ENCODE measurements at regions not wholly inside any gene's neighbourhood (a gene's known extent, or its start where the extent isn't known, plus 50 kb on each side); places are given as distances from the start of the nearest gene placed in this dataset.

DNA sequence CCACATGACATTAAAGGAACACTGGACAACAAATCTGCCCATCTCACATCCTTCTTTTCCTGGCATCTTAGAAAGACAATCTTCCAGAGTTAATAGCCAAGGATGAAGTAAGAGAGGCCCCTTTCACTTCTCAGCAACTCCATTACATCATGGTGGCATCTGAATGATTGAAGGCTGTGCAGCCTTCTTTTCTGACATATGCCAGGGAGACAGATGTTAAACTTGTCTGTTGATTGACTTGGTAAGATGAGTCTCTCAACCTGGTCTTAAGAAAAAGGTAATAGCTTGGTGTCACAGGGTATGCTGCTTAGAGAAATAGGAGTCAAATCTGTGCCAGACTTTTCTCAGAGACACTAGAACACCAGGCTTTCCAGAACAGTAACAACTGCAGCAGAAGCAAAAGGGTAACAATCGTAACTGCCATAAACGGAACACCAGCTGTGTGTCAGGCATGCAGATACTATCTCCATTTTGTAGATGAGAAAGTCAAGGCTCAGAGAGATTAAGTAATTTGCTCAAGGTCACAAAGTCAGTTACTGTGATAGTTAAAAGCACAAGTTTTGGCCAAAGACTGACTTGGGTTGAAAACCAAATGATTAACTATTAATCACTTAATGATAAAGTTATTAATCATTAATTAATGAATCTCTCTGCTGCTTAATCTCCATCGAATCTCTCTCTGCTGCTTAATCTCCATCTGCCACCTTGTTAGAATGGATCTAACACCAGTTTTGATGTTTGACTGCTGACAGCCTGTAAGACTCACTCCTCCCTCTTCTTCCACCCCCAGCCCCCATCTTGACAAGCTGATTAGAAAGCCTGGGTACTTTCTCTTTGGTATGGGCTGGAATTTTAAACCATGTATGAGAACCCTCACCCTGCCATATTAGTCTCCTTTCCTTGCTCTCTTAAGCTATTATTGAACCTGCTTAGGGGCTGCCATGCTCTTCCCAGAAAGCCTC, 353.5 kb downstream of the ENC1 start:
- H3K36me3 Mint-ChIP-seq (ENCODE audit: low read depth), result no peaks in the 10 kb centered on the region
- peaks cover 11% of the 10 kb centered on the region for H3K27me3 Mint-ChIP-seq (ENCODE audit: low read depth)
- H3K4me1 Mint-ChIP-seq (ENCODE audit: low read depth), result no peaks in the 10 kb centered on the region
- DNase-seq (ENCODE audit: low spot score), result no peak
- no peak overlapping the region for H3K27ac Mint-ChIP-seq
- no peaks in the 10 kb centered on the region for H3K9me3 Mint-ChIP-seq
- H3K4me3 Mint-ChIP-seq, result no peak overlapping the region

DNA sequence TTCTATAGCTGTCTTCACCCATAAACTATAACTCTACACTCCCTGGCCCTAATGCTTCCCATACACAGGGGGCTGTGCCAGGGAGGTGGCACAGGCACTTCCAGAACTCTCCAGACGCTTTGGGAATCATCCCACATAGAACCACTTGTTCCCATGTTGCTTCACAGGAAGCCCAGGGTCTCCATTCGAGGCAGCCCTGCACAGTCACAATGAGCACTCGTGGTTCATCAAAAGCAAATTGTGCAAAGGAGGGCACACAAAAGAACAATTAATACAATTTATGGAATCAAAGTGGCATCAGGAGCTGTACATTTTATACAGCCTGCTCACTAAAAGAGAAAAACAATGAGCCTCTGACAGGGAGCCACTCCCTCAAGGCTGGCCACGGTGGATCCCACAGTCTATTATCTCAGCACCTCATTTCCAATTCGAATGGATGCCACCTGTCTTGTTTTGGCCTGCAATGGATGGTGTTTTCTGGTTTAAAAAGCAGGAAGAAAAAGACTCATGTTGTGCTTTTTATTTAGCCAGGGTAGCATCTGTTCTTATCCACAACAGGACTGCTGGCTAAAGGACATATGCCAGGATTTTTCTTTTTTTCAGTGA, 354.8 kb downstream of the ENC1 start:
- Mint-ChIP-seq H3K27me3 (ENCODE audit: low read depth) (peaks cover 14% of the 10 kb centered on the region), H3K4me1 (ENCODE audit: low read depth) (no peaks in the 10 kb centered on the region), H3K27ac (no peak overlapping the region), H3K36me3 (ENCODE audit: low read depth) (no peaks in the 10 kb centered on the region), H3K4me3 (no peak overlapping the region), H3K9me3 (no peaks in the 10 kb centered on the region)
- no peak for DNase-seq (ENCODE audit: low spot score)

DNA sequence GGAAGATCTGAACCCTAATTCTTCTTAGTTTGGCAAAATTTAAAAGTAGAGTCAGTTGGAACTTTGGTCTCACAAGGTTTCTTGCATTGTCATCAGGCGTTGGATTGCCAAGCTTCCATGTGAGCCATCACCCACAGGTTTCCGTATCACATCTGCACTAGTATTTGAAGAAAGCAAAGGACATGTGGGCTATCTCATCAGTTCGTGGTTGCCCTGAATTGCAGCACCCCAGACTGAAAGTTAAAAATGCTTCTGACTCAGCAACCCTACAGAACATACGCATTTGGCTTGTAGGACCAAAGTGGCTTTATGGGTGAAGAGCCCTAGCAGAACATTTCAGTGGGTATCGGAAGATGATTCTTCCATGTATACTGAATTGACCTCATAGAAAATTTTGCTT, 358.0 kb downstream of the ENC1 start:
- H3K27ac Mint-ChIP-seq, result no peak overlapping the region
- peaks cover 22% of the 10 kb centered on the region for H3K27me3 Mint-ChIP-seq (ENCODE audit: low read depth)
- H3K36me3 Mint-ChIP-seq (ENCODE audit: low read depth), result no peaks in the 10 kb centered on the region
- no peak for DNase-seq (ENCODE audit: low spot score)
- no peak overlapping the region for H3K4me3 Mint-ChIP-seq
- no peaks in the 10 kb centered on the region for H3K9me3 Mint-ChIP-seq
- no peaks in the 10 kb centered on the region for H3K4me1 Mint-ChIP-seq (ENCODE audit: low read depth)

DNA sequence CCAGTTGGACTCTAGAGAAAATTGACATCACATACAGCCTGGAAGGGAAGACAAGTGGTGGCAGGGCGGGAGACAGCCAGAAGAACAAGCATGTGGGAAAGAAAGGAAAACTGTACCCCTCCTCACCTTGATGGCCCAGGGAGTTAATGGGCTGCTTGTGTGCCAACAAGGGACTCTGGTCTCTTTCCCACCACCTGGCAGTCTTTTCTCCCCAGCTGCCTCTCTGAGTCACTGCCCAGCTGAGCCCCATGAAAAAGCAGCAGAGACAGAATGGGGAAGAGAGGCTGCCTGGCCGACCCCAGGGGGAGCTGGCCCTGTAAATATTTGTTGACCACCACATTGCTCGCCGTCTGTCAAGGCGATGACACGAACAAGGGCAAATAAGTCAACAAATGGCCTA, 359.4 kb downstream of the ENC1 start:
- no peaks in the 10 kb centered on the region for H3K36me3 Mint-ChIP-seq (ENCODE audit: low read depth)
- DNase-seq (ENCODE audit: low spot score), result no peak
- no peaks in the 10 kb centered on the region for H3K9me3 Mint-ChIP-seq
- H3K4me1 Mint-ChIP-seq (ENCODE audit: low read depth), result no peaks in the 10 kb centered on the region
- no peak overlapping the region for H3K4me3 Mint-ChIP-seq
- peaks cover 26% of the 10 kb centered on the region for H3K27me3 Mint-ChIP-seq (ENCODE audit: low read depth)
- no peak overlapping the region for H3K27ac Mint-ChIP-seq

DNA sequence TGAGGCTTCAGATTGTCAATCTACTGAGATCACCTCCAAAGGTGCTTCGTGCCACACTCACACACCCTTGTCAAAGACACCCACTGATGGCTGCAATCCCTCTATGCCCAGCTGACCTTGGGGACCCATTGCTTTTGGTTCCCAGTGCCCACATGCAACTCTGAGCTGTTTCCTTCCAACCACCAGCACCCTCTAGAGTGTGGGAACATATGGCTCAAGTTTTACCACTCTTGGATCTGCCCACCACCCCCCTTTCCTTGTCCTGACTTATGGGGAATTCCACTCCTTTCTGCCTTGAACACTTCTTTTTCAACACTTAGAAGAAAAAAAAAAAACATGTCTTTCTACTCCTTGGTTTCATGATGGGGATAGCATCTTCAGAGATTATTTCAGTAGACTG, 360.2 kb downstream of the ENC1 start:
- no peak for DNase-seq (ENCODE audit: low spot score)
- no peaks in the 10 kb centered on the region for H3K4me1 Mint-ChIP-seq (ENCODE audit: low read depth)
- H3K4me3 Mint-ChIP-seq, result no peak overlapping the region
- no peaks in the 10 kb centered on the region for H3K36me3 Mint-ChIP-seq (ENCODE audit: low read depth)
- no peak overlapping the region for H3K27ac Mint-ChIP-seq
- peaks cover 26% of the 10 kb centered on the region for H3K27me3 Mint-ChIP-seq (ENCODE audit: low read depth)
- H3K9me3 Mint-ChIP-seq, result no peaks in the 10 kb centered on the region

DNA sequence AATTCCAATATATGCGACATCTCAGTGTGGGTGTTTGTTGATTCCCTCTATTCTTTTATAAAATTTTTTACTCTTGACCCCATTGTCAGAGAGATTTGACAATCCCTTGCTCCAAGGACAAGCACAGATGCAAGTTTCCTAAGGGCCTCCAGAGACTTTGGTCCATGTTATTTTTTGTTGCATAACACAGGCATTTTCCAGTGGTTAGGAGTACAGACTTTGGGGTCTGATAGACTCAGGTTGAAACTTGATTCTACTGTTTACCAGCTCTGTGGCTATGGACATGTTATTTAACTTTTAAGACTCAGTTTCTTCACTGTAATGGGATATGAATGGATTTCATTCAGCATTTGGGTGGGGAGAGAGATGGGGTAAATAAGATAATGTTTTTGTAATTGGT, 361.3 kb downstream of the ENC1 start:
- no peak for DNase-seq (ENCODE audit: low spot score)
- H3K36me3 Mint-ChIP-seq (ENCODE audit: low read depth), result no peaks in the 10 kb centered on the region
- no peak overlapping the region for H3K27ac Mint-ChIP-seq
- no peaks in the 10 kb centered on the region for H3K4me1 Mint-ChIP-seq (ENCODE audit: low read depth)
- H3K9me3 Mint-ChIP-seq, result no peaks in the 10 kb centered on the region
- H3K27me3 Mint-ChIP-seq (ENCODE audit: low read depth), result peaks cover 23% of the 10 kb centered on the region
- H3K4me3 Mint-ChIP-seq, result no peak overlapping the region

DNA sequence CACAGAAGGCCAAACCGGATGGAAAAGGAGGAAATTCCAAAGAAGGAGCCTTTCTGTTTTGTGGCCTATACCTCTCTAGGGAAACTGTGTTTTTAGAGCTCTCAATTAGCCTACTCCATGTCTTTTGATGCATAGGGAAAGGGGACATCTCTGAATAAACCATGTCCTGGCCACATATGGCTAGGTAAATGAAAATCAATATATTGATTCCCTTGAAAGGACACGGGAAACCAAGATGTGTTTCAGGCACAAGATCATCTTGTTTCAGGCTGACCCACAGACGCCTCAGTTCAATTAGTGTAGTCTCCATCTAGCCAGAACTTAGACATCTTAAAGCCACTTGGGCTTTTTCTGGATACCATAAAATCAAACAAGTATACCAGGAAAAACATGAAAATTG, 363.1 kb downstream of the ENC1 start:
- Mint-ChIP-seq H3K36me3 (ENCODE audit: low read depth) (no peaks in the 10 kb centered on the region), H3K4me3 (no peak overlapping the region), H3K4me1 (ENCODE audit: low read depth) (no peaks in the 10 kb centered on the region), H3K9me3 (no peaks in the 10 kb centered on the region), H3K27ac (no peak overlapping the region), H3K27me3 (ENCODE audit: low read depth) (peaks cover 24% of the 10 kb centered on the region)
- no peak for DNase-seq (ENCODE audit: low spot score)

DNA sequence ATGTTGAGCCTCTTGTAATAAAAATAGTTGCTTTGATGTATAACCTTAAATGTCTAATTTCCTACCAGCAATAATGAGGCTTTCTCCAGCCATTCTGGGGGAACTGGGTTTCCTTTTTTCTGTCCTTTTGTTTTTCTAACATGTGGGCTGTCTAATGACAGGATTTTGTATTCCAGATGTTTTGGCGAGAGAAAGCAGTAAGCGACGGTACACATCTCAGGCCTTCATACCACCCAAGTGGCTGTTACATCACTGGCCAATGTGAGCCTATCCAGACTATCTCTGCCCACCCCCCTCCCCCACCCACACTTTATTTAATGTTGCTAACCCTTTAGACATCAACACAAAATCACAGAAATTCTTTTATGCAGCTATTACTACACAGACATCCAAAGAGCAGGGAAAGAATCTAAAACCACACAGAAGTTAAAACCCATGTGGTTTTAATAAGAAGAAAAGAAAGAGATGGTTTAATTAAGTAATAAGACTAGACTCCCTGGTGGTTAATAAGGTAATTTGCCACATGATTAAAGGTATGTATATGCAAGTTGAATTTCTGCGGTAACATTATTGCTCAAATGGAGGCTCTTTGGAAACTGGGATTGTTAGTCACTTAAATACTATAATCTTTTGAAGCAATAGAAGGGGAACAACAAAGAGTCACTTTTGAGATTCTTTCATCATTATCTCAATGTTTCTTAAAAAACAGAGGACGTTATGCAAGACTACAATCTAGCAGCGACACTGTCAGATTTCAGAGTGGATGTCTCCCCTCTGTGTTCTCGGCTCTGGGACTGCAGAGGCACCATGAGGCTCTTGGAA, 365.1 kb downstream of the ENC1 start:
- H3K36me3 Mint-ChIP-seq (ENCODE audit: low read depth), result no peaks in the 10 kb centered on the region
- no peak for DNase-seq (ENCODE audit: low spot score)

DNA sequence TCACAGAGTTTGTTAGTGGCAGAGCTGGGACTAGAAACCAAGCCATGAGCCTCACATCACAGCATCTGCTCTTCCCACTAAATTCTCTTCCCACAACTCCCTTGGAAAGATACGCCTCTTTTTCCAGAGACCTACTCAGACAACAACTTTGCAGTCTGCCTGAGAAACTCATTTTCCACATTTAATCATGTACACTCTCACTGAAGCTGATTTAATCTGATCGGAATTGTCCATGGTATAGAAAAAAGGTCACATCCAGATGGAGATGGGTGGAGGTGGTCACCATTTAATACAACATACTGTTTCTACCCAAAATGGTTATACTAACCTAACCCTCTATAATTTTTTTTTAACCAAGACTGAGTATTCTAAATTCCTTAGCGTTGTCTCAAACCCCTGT, 366.2 kb downstream of the ENC1 start:
- H3K4me3 Mint-ChIP-seq, result no peak overlapping the region
- peaks cover 19% of the 10 kb centered on the region for H3K27me3 Mint-ChIP-seq (ENCODE audit: low read depth)
- H3K36me3 Mint-ChIP-seq (ENCODE audit: low read depth), result no peaks in the 10 kb centered on the region
- H3K27ac Mint-ChIP-seq, result no peak overlapping the region
- H3K9me3 Mint-ChIP-seq, result no peaks in the 10 kb centered on the region
- DNase-seq (ENCODE audit: low spot score), result no peak
- H3K4me1 Mint-ChIP-seq (ENCODE audit: low read depth), result no peaks in the 10 kb centered on the region

More for the DNA sequence above, 365.1 kb downstream of the ENC1 start:
- H3K4me3 Mint-ChIP-seq, result no peak overlapping the region
- no peaks in the 10 kb centered on the region for H3K9me3 Mint-ChIP-seq
- H3K27me3 Mint-ChIP-seq (ENCODE audit: low read depth), result peaks cover 21% of the 10 kb centered on the region
- no peaks in the 10 kb centered on the region for H3K4me1 Mint-ChIP-seq (ENCODE audit: low read depth)
- no peak overlapping the region for H3K27ac Mint-ChIP-seq

DNA sequence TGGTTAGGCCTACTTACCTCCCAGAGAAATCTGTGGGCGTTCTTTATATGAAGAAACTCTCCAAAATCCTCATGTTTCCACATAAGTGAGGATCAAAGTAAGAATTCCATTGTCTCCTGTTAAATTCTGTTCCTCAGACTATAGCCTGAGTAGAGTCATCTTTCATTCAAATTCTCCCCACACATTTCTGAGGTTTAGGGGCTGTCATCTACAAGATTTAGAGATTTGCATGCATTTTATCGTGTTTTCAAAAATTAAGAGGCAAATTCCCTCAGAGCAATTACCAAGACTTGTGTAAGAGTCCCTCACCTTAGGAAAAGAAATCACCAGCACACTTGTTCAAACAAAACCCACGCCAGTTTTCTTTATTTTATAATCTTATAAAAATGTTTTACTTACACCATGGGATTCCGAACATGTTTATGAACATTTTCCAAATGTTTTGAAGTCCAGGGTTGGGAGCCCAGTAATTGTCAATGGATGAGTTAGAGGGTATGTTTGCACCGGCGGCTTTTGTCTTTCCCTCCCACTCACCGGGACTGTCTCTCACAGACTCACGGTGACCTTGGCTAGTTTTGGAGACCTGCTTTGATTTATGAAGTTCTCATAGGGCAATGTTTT, 367.6 kb downstream of the ENC1 start:
- H3K9me3 Mint-ChIP-seq, result no peaks in the 10 kb centered on the region
- H3K27ac Mint-ChIP-seq, result no peak overlapping the region
- no peak overlapping the region for H3K4me3 Mint-ChIP-seq
- no peaks in the 10 kb centered on the region for H3K36me3 Mint-ChIP-seq (ENCODE audit: low read depth)
- no peaks in the 10 kb centered on the region for H3K4me1 Mint-ChIP-seq (ENCODE audit: low read depth)
- DNase-seq (ENCODE audit: low spot score), result no peak
- H3K27me3 Mint-ChIP-seq (ENCODE audit: low read depth), result peaks cover 13% of the 10 kb centered on the region

DNA sequence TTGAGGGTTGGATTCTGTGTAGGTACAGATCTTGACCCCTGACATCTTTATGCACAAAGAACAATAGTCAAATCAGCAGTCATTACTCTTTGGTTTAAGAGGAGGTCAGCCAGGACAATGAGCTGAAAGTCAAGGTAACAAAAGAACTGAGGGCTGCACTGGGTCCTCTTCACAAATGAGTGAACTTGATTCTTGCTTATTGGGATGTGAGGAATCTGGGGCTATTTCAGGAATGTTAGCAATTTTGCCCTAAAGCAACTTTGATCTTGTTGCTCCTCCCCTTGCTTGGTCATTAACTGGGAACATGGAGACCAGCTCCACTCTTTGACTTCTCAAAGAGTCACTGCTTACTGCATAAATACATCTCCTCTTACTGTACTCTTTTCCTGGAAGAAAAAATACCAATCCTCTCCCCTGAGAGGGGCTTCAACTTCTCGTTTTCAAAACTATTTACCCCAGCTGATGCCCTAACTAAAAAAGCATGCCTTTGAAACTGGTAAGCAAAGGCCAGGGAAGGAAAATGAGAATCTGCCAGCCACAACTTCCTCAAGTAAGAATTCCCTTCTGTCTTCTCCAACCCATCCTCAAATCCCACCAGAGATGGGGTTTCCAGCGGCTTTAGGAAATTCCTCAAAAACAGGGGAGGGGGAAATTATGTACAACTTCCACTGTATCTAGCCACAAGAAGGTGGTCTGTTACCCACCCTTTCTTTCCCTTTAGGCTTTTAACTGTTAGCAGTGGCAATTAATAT, 368.3 kb downstream of the ENC1 start:
- no peak for DNase-seq (ENCODE audit: low spot score)
- Mint-ChIP-seq H3K27me3 (ENCODE audit: low read depth) (peaks cover 13% of the 10 kb centered on the region), H3K27ac (no peak overlapping the region), H3K4me3 (no peak overlapping the region), H3K4me1 (ENCODE audit: low read depth) (no peaks in the 10 kb centered on the region), H3K36me3 (ENCODE audit: low read depth) (no peaks in the 10 kb centered on the region), H3K9me3 (no peaks in the 10 kb centered on the region)

DNA sequence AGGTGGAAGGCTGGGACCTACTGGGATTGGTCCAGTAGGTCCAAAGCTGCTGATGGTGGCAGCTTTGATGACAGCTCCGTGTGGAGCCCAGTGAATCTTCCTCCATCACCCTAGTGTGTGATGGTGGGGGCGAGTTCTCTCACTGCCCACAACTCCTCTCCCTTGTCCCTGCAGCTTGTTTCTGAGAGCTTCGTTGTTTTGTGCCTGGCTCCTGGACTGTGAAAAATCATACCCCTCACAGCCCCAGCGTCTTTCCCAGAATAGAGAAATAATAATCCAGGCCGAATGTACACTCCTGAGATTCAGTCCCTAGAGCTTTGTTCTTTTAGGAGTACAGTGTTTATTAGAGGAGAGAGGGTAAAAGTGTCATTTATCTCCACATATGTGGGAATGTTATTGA, 372.2 kb downstream of the ENC1 start:
- peaks cover 6% of the 10 kb centered on the region for H3K27me3 Mint-ChIP-seq (ENCODE audit: low read depth)
- no peak for DNase-seq (ENCODE audit: low spot score)
- no peak overlapping the region for H3K27ac Mint-ChIP-seq
- H3K4me3 Mint-ChIP-seq, result no peak overlapping the region
- no peaks in the 10 kb centered on the region for H3K36me3 Mint-ChIP-seq (ENCODE audit: low read depth)
- H3K9me3 Mint-ChIP-seq, result no peaks in the 10 kb centered on the region
- H3K4me1 Mint-ChIP-seq (ENCODE audit: low read depth), result no peaks in the 10 kb centered on the region

DNA sequence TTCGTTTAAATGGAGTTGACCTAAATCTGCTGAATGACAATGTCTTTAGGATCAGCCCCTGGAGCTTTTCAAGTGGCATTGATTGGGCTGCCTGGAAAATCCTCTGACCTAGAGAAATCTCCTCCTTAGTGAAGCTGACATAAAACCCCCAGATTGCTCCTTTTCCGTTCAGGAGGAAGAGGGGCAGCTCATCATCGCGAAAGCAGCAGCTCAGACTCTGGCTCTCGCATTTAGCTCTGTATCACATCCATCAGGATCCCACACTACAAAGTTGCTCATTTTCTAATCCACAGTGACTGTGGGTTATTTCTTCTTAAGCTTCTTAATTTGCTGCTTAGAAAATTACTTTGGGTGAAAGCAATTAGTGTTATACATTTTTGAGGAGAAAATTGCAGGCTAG, 373.7 kb downstream of the ENC1 start:
- Mint-ChIP-seq H3K27me3 (ENCODE audit: low read depth) (peaks cover 4% of the 10 kb centered on the region), H3K4me3 (no peak overlapping the region), H3K9me3 (no peaks in the 10 kb centered on the region), H3K27ac (no peak overlapping the region), H3K4me1 (ENCODE audit: low read depth) (no peaks in the 10 kb centered on the region), H3K36me3 (ENCODE audit: low read depth) (no peaks in the 10 kb centered on the region)
- DNase-seq (ENCODE audit: low spot score), result no peak

All from T-helper 2 cell treated with Interferon-gamma antibody and Interleukin-4, amounts not matched to agents 5 μg/mL and 100 μg/mL, for 36 hours (primary cell).